OCI-LY7 (cell line): ENCODE measurements at regions not wholly inside any gene's neighbourhood (a gene's known extent, or its start where the extent isn't known, plus 50 kb on each side); places are given as distances from the start of the nearest gene placed in this dataset.

Source experiments
- CTCF ChIP-seq: fragments of 200-600 bp; sonication (generic); conservative IDR thresholded peaks from 2 replicates; pipeline ENCODE4 v1.5.1; 2014; ENCODE audit warnings: mild to moderate bottlenecking, antibody characterized with exemption, low read length, moderate library complexity, mixed read lengths
- EZH2phosphoT487 ChIP-seq: fragments of 200-600 bp; sonication (generic); IDR thresholded peaks from 2 replicates; pipeline ENCODE4 v1.6.1; 2018; ENCODE audit warnings: low read depth, borderline replicate concordance, mild to moderate bottlenecking, mixed run types, antibody characterized with exemption, low read length, moderate library complexity, mixed read lengths

- TF ChIP-seq CTCF (peak; percentile 98), EZH2phosphoT487 (no peak)
Measured at GRCh38 chr22:22787786-22788459, 99.7 kb upstream of the IGLL5 start.
